HG02678 (cell line): ENCODE measurements at regions not wholly inside any gene's neighbourhood (a gene's known extent, or its start where the extent isn't known, plus 50 kb on each side); places are given as distances from the start of the nearest gene placed in this dataset.

Experiments used
- ATAC-seq: cut with Tn5 transposase; IDR thresholded peaks from one replicate; pipeline ENCODE4 v1.9.1; 2021; ENCODE audit warnings: mild to moderate bottlenecking, moderate library complexity; ENCODE audit not compliant: unreplicated experiment

DNA sequence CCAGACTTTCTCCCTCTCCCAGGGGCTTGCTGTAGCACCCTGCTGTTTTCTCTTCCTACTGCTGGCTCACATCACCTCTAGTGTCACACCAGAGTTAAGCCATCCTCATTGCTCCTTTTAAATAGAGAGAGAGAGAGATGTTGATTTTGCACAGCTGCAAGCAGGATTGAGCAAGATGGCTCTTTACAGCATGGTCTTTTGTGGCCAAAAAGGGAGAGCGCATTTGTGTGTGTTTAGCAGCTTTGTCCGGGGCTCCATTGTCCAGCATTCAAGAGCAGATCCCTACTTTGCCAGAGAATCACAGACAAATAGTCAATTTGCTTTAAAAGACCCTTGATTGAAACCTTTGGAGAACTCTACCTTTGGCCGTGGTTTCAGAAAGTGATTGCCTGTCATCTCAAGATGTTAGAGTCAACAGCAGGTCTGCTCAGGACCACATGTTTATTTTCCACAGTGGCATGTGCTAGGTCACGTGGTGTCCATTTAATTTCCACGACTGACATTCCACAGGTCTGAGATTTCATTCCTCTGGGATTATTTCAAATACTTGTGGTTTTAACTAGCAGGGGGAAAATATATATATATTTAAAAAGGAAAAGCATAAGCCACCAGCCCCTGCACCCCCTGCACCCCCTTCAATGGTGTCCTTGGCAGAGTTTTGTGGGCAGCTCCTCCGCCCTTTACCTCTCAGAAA lies 359.9 kb upstream of the SLC14A2 start:
- ATAC-seq, result no peak

DNA sequence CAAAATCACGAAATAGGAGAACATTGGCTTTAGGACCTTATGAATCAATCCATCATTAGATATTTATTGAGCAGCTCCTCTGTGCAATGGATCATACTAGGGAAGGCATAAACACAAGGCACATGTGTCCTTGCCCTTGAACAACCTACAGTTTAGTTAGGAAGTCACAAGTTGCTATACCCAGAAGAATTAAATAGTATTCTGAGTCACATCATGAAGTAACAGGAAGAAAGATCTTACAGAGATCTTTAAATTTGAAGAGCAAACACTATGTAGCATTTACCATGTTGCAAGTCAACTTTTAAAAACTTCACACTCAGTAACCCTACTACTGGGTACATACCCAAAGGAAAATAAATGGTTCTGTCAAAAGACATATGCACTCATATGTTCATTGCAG lies 355.2 kb upstream of the SLC14A2 start:
- ATAC-seq, result no peak

GRCh38 chr18:45266023-45266422 lies 349.3 kb upstream of the SLC14A2 start:
- no peak for ATAC-seq

DNA sequence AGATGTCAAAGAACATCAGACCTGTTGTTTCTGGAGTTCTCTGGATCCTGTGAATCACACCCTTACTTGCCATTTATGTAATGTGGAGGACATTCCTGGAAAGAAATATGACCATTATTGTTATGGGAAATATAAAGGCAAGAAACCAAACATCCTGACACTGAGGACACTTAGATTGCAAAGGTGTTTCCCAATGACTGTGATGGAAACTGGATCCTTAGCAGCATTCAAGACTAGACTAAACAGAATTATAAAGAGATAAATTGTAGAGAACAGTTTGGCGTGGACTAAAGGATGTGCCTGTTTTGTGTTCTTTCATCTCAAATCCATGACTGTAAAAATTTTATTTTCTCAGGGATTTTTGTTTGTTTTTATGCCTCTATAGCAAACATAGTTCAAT lies 347.7 kb upstream of the SLC14A2 start:
- ATAC-seq, result no peak

- no peak for ATAC-seq
Measured at GRCh38 chr18:45268583-45268982, 346.7 kb upstream of the SLC14A2 start.

DNA sequence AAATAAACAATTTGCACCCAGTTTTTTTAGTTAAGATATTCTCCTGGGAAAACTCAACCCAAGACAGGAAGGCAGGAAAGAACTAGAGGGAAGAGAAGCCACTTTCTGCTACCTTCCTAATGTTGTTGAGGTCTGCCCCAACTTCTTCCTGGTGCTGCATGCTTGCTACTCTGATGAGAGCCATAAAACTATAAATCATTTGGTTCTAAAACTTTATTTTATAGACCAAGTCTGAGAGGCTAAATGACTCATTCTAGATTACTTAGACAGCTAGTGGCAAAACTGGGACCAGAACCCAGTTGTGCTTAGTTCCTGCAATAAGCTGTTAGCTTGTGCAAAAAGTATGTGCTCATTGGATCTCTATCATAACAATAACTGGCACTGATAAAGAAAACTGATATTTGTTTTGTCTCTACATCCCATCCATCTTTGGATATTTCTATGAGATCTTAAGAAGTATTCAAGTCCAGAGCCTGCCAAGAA lies 344.9 kb upstream of the SLC14A2 start:
- no peak for ATAC-seq

DNA sequence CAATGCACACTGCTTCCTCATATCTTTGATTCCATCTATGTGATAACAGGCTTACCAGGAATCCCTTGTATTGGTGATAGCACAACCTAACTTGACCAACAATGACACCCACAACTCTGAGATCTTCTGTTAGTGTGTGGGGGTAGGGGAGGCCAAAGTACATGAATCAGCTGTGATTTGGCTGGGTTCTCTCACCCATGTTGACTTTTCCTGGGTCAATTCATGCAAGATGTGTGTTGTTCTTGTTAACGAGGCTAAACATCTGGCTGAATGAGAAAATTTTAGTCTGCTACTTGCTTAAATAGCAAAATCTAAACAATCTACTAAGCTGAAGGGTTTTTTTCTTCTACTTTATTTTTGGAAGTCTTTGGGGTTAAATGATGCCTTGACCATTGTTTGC lies 341.2 kb upstream of the SLC14A2 start:
- no peak for ATAC-seq

GRCh38 chr18:45275367-45276113 lies 339.7 kb upstream of the SLC14A2 start:
- no peak for ATAC-seq

- ATAC-seq, result no peak
Measured at GRCh38 chr18:45276878-45277277, 338.4 kb upstream of the SLC14A2 start.

GRCh38 chr18:45277908-45278307 lies 337.4 kb upstream of the SLC14A2 start:
- no peak for ATAC-seq

DNA sequence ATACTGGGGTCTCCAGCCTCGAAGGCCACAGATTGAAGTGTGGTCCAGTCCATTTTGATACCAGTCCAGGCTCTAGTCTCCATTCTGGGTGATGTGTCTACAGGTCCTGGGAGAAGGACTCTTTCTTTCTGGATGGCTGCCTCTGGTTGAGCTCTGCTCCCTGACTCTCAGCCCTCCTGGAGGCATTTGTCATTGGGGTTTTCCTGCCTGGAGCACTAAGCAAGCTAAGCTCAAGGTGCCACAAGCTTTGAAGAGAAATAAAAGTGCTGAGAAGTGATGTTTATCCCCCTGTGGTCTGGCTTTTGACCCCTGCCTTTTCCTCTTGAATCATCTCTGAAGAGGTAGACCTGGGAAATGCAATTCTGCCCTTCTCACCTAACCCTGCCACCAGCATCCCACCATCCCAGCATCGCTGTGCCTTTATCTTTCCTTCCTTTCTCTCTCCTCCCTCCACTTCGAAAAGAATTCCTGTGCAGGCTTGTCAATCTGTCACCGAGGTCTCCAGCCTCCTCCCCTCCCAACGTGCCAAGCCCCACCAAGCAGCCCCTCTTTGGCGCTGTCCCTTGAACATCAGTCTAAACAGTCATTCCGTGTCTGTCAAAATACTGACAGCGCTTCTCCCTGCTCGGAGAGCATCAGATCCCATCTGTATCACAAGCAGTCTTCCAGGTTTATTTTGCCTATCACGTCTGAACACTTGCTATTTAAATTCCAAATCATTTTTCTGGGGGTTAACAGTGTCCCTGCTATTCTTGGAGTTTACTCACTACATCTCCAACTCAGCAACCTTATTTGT lies 334.6 kb upstream of the SLC14A2 start:
- no peak for ATAC-seq

DNA sequence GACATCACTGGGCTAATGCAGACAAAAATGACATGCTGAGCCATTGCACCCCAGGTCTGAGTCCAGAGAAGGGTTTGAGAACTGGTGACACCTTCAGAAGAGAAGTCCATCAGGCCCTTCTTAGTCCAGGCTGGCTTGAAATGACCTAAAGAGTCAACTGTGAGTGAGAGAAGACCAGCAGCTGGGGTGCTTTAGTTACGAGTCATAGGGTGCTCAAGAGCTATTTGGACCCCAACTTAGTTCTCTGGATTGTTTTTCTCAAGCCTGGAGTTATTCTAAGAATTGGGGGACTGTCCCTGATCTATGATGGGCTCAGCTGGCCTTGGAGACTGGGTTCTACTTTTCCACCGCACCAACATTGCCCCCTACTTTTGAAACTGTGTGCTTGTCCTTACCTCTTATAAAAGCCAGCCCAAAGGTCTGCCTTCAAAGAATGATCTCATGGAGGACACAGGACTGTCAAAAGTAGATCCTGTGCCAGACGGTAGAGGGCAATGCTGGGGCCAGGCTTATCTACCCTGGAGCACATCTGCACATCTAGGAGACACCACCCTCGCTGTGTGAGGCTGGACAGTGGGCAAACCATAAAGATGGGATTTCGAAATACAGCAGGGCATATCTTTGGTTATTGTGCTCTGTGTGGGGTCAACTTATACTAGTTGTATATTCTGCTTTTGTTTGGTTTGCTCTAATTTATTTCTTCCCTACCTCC lies 333.0 kb upstream of the SLC14A2 start:
- no peak for ATAC-seq

DNA sequence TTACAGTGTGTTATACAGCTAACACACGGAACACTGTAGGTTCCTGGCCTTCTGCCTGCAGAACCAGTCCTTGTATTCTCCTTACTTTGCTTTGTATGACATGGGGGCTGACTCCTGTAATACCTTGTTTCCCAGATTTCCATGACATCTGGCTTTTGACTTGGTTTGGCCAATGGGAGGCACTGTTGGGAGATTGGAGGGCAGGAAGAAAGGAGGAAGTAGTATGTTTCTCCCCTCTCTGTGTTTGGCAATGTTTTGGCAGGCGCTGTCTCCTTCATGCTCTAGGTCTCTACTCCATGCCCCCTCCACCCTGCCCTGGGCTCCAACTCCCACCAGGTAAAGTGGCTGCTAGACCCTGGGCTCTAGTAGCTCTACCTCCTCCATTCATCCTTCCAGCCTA lies 331.1 kb upstream of the SLC14A2 start:
- no peak for ATAC-seq

DNA sequence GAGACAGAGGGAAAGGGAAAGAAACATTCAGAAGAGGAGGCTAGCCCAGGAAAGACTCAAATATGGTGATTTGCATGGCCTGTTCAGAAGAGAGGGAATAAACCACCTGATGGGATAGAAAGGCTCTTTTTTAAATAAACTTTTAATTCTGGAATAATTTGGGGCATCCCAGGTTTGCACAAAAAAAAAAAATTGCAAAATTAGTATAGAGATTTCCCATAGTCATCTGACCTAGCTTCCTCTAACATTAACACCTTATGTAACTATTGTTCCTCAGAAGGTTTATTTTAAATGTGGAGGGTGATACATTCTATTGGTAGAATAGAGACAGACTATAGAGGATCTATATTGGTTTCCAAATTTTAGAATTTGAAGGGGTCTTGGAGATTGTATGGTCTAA lies 330.4 kb upstream of the SLC14A2 start:
- ATAC-seq, result no peak

- ATAC-seq, result no peak
Measured at GRCh38 chr18:45285251-45285650, 330.0 kb upstream of the SLC14A2 start.

GRCh38 chr18:45286431-45286830 lies 328.8 kb upstream of the SLC14A2 start:
- no peak for ATAC-seq

DNA sequence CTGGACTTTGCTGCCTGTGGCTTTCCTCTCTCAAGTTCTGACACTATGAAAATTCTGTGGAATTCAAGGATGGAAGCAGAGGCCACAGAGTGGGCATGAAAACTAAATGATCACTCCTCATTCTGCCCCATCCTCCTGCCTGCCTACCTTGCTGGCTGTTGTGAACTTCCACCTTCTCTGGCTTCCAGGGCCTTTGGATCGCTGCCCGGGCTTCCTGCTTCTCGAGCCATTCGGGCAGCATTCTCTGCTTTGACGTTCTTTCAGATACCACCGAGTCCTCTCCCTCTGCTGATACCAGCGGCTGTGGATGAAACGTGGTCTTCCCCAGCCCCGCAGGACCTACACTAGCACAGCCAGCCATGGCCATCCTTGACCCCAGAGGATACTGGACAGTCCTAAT lies 327.7 kb upstream of the SLC14A2 start:
- ATAC-seq, result no peak

DNA sequence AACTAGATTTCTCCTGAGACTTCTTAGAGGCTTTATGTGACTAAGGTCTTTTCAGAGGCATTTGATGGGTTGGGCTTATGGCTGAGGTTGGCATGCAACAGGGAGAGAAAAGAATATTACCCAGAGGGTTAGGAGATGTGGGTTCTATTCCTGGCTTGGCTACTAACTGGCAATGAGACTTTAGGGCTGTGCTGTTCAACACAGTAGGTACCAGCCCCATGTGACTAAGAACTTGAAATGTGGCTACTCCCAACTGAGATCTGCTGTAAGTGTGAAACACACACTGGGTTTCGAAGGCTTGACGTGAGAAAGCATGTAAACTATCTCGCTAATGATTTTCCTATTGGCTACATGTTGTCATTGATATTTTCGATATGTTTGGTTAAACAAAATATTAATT lies 324.9 kb upstream of the SLC14A2 start:
- ATAC-seq, result no peak

- no peak for ATAC-seq
Measured at GRCh38 chr18:45291621-45292615, 323.4 kb upstream of the SLC14A2 start.

DNA sequence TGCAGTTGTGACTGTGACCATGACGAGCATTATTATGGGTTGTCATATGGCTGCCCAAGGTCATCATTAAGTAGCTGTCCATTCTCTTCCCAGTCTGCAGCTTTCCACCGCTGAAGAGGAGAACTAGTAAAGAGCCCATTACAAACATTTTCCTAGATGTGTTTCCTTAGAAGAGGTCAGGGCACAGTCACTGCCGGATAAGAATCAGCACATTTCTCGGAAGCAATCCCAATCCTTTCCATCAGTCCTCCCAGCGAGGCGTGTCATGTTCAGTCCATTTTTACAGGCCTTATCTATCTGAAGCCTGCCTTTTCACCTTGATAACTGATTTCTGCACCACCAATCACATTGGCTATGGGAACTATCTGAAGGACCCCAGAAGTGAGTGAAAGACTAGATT lies 319.9 kb upstream of the SLC14A2 start:
- no peak for ATAC-seq
